ENCODE measurements at regions not wholly inside any gene's neighbourhood (a gene's known extent, or its start where the extent isn't known, plus 50 kb on each side); places are given as distances from the start of the nearest gene placed in this dataset.

GRCh38 chr12:39103552-39104165, 198.3 kb upstream of the CPNE8 start:
- H4K20me1 ChIP-seq (ENCODE audit: control insufficient read depth, insufficient read depth, low read length, poor library complexity, severe bottlenecking), result no peaks in the 10 kb centered on the region
- H3K9me3 ChIP-seq (ENCODE audit: control extremely low read depth in 1 of 3, control insufficient read depth in 2 of 3, insufficient read depth in 1 of 3, low read length in 2 of 3), result no peaks in the 10 kb centered on the region
- DNase-seq, result peak; percentile 46
- H3K9ac ChIP-seq (ENCODE audit: low read length), result no peak overlapping the region
- no peaks in the 10 kb centered on the region for H3K4me1 Mint-ChIP-seq
- H3K4me3 ChIP-seq (ENCODE audit: control extremely low read depth in 1 of 5, extremely low read depth in 1 of 5, insufficient read depth in 1 of 5, low read depth in 2 of 5, low read length in 4 of 5), result no peak overlapping the region
- no peaks in the 10 kb centered on the region for H3K36me3 ChIP-seq (replicated peaks in 1 of 2; ENCODE audit: control extremely low read depth in 1 of 2, control insufficient read depth in 1 of 2, extremely low read depth in 1 of 2, insufficient read depth in 2 of 2, low read length in 1 of 2)
- 0% methylated on average over 2 of the region's 8 CpGs for WGBS (ENCODE audit: insufficient coverage)
- no peaks in the 10 kb centered on the region for H3K27me3 Mint-ChIP-seq
- H3K27ac ChIP-seq (ENCODE audit: low read length in 2 of 2), result no peak overlapping the region
- TF ChIP-seq EZH2 (IDR thresholded peaks at IDR 0.05; ENCODE audit: borderline replicate concordance, insufficient read depth, low read depth, low read length, poor library complexity, severe bottlenecking) (no peak), CTCF (IDR thresholded peaks at IDR 0.05) (peak; percentile 62)
- no peaks in the 10 kb centered on the region for H3K27me3 ChIP-seq (replicated peaks in 1 of 4; ENCODE audit: control extremely low read depth in 1 of 4, control insufficient read depth in 3 of 4, insufficient read depth in 4 of 4, low read length in 3 of 4)
- H3K9me3 Mint-ChIP-seq (ENCODE audit: insufficient read depth), result no peaks in the 10 kb centered on the region
- intact Hi-C loops (cut with micrococcal nuclease), result no loop called here
- H3K4me3 Mint-ChIP-seq, result no peak overlapping the region
- ChIA-PET CTCF (interaction anchor here (1.0 to 1.4 kb wide), 3 partner anchors 11 to 775 kb away, joined by 3 to 5 read pairs (median 3); no protein-coding TSS in a partner anchor), POLR2A (no interaction called here)
- ATAC-seq (ENCODE audit: low read depth), result no peak
- H3K4me1 ChIP-seq (ENCODE audit: control insufficient read depth in 2 of 2, insufficient read depth in 2 of 2, low read length in 2 of 2), result no peaks in the 10 kb centered on the region
- H2AFZ ChIP-seq (ENCODE audit: insufficient read depth, low read depth, low read length, poor library complexity, severe bottlenecking), result no peak overlapping the region
- no peaks in the 10 kb centered on the region for H3K79me2 ChIP-seq (ENCODE audit: control insufficient read depth, insufficient read depth, low read length)
- no peak overlapping the region for H3K4me2 ChIP-seq (replicated peaks; ENCODE audit: low read depth, low read length, poor library complexity, severe bottlenecking)
- no peak overlapping the region for H3K27ac Mint-ChIP-seq

DNA sequence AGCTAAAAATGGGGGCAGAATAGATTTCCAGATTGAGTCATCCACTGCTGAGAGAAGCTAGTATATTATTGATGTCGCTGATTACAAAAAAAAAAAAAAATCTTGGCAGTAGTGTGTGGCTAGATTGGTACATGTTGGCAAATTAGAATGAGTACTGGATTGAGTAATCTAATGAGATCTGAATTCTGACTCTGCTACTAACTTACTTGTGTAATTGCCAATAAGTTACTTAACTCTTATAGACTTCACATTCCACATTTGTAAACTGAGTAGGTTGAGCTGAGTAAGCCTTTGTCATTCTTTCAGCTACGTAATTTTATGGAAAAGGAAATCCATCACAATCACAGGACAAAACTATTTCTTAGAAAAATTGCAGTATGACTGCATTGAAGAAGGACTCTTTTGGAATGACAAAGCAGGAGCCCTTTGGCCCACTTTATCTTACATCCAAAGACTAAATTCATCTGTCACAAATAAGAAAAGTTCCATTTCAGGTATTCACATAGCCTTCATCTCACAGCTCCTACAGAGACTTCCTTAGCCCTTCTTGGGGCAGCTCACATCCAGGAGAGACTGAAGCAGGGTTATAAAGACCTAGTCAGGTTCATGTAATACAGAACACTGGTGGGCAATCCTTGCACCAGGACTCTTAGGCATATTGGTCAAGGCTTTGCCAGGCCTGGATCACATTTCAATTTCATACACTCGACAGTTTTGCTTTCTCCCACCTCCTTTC, 197.3 kb upstream of the CPNE8 start:
- no peaks in the 10 kb centered on the region for H3K27me3 Mint-ChIP-seq
- ChIA-PET POLR2A (no interaction called here), CTCF (interaction anchor here (0.7 to 1.8 kb wide), 4 partner anchors 22 to 965 kb away, joined by 3 to 5 read pairs (median 4); no protein-coding TSS in a partner anchor)
- Histone ChIP-seq H3K4me3 (ENCODE audit: control extremely low read depth in 1 of 5, extremely low read depth in 1 of 5, insufficient read depth in 1 of 5, low read depth in 2 of 5, low read length in 4 of 5) (no peak overlapping the region), H3K4me1 (ENCODE audit: control insufficient read depth in 2 of 2, insufficient read depth in 2 of 2, low read length in 2 of 2) (no peaks in the 10 kb centered on the region), H3K9ac (ENCODE audit: low read length) (no peak overlapping the region), H3K79me2 (ENCODE audit: control insufficient read depth, insufficient read depth, low read length) (no peaks in the 10 kb centered on the region), H2AFZ (ENCODE audit: insufficient read depth, low read depth, low read length, poor library complexity, severe bottlenecking) (no peak overlapping the region), H3K27ac (ENCODE audit: low read length in 2 of 2) (no peak overlapping the region), H3K36me3 (replicated peaks in 1 of 2; ENCODE audit: control extremely low read depth in 1 of 2, control insufficient read depth in 1 of 2, extremely low read depth in 1 of 2, insufficient read depth in 2 of 2, low read length in 1 of 2) (no peaks in the 10 kb centered on the region), H3K4me2 (replicated peaks; ENCODE audit: low read depth, low read length, poor library complexity, severe bottlenecking) (no peak overlapping the region), H3K9me3 (ENCODE audit: control extremely low read depth in 1 of 3, control insufficient read depth in 2 of 3, insufficient read depth in 1 of 3, low read length in 2 of 3) (no peaks in the 10 kb centered on the region), H4K20me1 (ENCODE audit: control insufficient read depth, insufficient read depth, low read length, poor library complexity, severe bottlenecking) (no peaks in the 10 kb centered on the region), H3K27me3 (replicated peaks in 1 of 4; ENCODE audit: control extremely low read depth in 1 of 4, control insufficient read depth in 3 of 4, insufficient read depth in 4 of 4, low read length in 3 of 4) (no peaks in the 10 kb centered on the region)
- no peak overlapping the region for H3K27ac Mint-ChIP-seq
- ATAC-seq (ENCODE audit: low read depth) (no peak), DNase-seq (no peak)
- H3K4me3 Mint-ChIP-seq, result no peak overlapping the region
- H3K4me1 Mint-ChIP-seq, result no peaks in the 10 kb centered on the region
- TF ChIP-seq CTCF (IDR thresholded peaks at IDR 0.05), result no peak
- WGBS (ENCODE audit: insufficient coverage), result 40% methylated on average over 1 of the region's 3 CpGs
- H3K9me3 Mint-ChIP-seq (ENCODE audit: insufficient read depth), result no peaks in the 10 kb centered on the region
- intact Hi-C loops (cut with micrococcal nuclease), result no loop called here
